H1 (cell line): ENCODE measurements at regions not wholly inside any gene's neighbourhood (a gene's known extent, or its start where the extent isn't known, plus 50 kb on each side); places are given as distances from the start of the nearest gene placed in this dataset.

Source experiments
- ASH2L ChIP-seq: fragments of 200-600, 300-600 bp; sonication (generic); IDR thresholded peaks from one replicate; pipeline ENCODE4 v1.7.1; 2017; ENCODE audit warnings: low read length
- CEBPB ChIP-seq: IDR thresholded peaks from 2 replicates; pipeline ENCODE4 v1.6.1; 2012; ENCODE audit warnings: low read depth, low read length
- CREB1 ChIP-seq: IDR thresholded peaks from 2 replicates; pipeline ENCODE4 v1.6.1; 2012; ENCODE audit warnings: inconsistent platforms
- POLR2A ChIP-seq, 2 experiments: IDR thresholded peaks; 1 replicate in 1 of 2; 2 replicates in 1 of 2; pipeline ENCODE4 v1.6.1; 2011; ENCODE audit warnings: low read depth in 2 of 2, low read length in 2 of 2, mild to moderate bottlenecking in 2 of 2; ENCODE audit errors: control extremely low read depth in 1 of 2

DNA sequence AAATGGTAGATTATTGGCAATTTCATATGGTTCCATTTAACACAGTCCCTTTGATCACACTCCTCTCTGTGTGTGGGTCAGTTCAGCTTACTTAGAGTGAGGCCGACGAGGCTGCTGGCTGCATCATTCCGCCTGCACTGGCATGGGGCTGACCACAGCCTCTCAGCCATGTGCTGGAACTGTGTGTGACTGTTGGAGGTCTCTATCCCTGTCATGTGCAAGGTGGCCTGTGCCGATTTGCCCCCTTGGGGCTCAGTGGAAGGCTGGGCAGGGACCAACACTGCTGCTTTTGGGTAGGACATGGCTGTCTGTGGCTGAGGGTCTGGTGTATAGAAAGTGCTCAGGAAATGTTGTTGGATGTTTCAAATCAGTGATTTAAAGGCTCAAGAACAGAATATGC is 454.0 kb upstream of the HS6ST1 start (continued):
- TF ChIP-seq CREB1 (no peak), POLR2A (IDR thresholded peaks at IDR 0.05; ENCODE audit: control extremely low read depth in 1 of 2, low read depth in 2 of 2, low read length in 2 of 2) (no peak), CEBPB (no peak), ASH2L (no peak)
